Superior temporal gyrus (tissue), 1 donor: ENCODE measurements at regions not wholly inside any gene's neighbourhood (a gene's known extent, or its start where the extent isn't known, plus 50 kb on each side); places are given as distances from the start of the nearest gene placed in this dataset.
A peak's percentile ranks its signal among the peaks of the same experiment; 100 is the strongest.

Source experiments
- DNase-seq: peaks from one replicate; pipeline ENCODE4 v3.0.0-alpha.2; 2016; ENCODE audit errors: extremely low spot score

DNA sequence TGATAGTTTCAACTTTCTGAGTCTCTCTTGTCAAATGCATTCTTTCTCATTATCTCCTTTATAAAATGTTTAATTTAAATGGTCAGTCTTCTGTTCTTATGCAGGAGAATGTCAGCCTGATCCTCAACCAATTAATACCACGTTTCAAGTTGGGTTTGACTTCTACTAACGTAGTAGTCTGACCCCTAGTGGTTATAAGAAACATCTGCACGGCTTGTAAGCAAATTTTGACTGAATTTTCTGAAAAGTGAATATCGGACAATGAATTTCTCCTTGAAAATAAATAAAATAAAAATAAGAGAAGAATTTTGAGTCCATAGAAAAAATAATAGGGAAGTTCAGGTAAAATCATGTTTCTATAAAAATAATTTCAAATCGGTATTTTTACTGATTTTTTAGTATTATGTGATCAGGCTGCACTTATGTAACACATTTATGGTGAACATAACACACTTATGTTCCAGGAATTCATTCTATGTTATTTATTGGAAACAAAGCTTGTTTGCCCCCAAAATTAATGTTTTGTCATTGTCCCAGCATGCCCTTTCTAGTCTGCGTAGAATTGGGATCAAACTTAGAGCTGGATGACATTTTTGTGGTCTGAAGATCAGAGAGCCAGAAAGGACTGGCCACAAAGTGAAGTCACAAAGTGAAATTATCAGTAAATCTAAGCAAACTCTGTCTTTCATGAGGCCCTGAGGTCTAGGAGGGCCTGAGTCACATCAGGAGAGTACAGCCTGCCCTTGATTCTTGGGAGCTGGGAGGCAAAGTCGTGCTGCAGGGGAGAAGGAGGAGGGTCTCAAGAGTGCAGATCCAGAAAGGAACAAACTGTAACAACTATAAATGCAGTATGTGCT is 101.2 kb upstream of the STXBP6 start:
- peak; percentile 84 for DNase-seq

GRCh38 chr14:25150401-25150800 is 100.5 kb upstream of the STXBP6 start:
- no peak for DNase-seq

GRCh38 chr14:25140411-25140810 is 90.5 kb upstream of the STXBP6 start:
- DNase-seq, result peak; percentile 45

- DNase-seq, result no peak
Observed at GRCh38 chr14:25136811-25137210, 86.9 kb upstream of the STXBP6 start.

GRCh38 chr14:25134184-25134583 is 84.2 kb upstream of the STXBP6 start:
- no peak for DNase-seq

DNA sequence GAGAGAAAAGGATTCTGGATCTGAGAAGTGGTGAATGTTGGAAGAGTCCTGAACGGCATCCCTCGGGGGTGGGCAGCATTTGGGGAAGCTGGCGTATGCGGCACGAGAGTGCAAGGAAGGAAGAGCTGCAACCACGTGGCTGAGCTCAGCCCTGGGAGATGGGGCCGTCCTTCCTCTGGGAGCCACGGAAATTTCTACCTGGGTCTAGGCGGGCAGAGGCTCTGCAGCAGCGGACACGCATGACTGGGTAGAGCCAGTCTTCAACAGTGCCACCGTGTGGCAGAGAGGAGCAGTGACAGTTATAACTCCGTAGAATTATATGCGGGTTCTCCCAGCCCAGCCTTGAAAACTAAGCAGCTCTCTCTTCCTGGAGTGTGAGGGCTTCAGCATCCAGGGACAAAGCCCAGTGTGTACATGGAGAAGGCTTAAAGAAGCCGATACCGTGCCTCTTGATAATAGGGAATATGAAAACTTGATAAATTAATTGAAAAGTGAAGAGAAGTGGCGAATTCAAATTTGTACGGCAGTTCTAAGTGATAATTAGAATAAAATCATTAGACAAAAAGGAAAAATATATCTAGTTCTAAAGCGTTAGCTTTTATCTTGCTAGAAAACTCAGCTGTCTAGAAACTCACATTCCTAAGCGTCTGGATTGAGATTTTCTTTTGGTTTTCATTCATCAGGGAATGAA is 82.9 kb upstream of the STXBP6 start:
- DNase-seq, result peak; percentile 89

- no peak for DNase-seq
Observed at GRCh38 chr14:25132094-25132493, 82.1 kb upstream of the STXBP6 start.

- DNase-seq, result no peak
Observed at GRCh38 chr14:25122843-25123242, 72.9 kb upstream of the STXBP6 start.

- DNase-seq, result no peak
Observed at GRCh38 chr14:25122211-25122610, 72.3 kb upstream of the STXBP6 start.

DNA sequence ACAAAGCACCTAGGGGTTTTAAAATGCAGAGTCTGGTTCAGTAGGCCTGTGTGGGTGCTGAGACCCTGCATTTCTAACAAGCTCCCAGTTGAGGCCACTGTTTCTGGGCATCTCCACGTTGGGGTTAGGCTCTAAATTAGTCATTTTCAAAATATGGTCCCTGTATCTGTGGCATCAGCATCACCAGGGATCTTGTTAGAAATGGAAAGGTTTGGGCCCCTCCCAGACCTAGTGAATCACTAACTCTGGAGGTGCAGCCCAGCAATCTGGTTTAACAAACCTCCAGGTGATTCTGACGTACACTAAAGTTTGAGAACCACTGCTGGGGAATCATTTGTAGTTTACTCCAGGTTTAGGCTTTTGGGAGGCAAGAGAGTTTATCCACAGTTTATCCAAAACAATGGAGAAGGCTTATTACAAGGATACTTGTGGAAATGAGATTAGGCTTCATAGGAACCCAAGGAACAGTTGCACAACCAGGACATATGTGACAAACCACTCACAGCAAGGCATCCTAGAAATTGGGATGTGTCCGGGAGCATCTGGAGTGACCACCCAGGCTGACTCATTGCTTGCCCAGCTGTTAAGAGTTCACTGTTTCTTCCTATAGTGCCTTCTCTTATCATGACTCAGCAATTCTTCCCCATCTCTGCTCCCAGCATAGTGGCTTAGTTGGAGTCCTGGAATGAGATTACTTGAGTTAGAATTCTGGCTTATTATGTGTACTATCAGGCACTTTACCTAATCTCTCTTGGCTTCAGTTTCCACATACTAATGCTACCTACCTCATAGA is 71.6 kb upstream of the STXBP6 start:
- no peak for DNase-seq

DNA sequence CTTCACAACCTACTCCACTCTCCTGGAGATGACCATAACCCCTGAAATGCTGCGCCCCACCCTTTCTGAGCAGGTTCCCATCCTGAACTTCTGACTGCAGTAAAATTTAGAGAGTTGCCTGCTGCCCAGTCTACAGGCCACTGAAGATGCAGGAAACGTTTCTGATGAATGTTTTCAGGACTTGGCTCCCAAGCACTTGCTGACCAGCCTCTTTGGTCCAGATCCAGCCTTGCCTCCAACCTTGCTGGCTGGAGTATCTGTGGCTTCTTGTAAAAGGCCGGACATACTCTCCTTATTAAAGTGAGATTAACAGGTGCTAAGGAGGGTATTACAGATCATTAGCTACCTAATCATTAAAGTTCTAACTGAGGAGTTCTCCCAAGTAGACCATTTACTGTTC is 70.3 kb upstream of the STXBP6 start:
- no peak for DNase-seq

GRCh38 chr14:25118671-25119070 is 68.7 kb upstream of the STXBP6 start:
- DNase-seq, result peak; percentile 32

DNA sequence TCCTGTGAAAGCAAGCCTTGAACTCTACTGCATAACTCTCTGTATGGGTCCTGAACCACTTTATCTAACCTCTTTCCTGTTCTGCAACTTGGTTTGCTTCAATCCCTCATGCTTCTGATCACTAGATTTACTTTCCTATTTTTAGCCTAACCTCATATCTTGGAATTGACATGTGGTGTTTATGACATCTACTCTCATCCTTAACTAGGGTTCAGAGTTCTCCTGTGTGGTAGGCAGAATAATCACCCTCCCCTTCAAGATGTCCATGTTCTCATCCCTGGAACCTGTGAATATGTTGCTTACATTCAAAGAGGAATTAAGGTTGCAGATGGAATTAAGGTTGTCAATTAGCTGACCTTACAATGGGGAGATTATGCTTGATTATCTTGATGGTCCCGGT is 67.4 kb upstream of the STXBP6 start:
- DNase-seq, result no peak

GRCh38 chr14:25116607-25117006 is 66.7 kb upstream of the STXBP6 start:
- DNase-seq, result no peak

GRCh38 chr14:25113394-25113793 is 63.4 kb upstream of the STXBP6 start:
- DNase-seq, result no peak

- DNase-seq, result peak; percentile 84
Observed at GRCh38 chr14:25111061-25111601, 61.2 kb upstream of the STXBP6 start.

DNA sequence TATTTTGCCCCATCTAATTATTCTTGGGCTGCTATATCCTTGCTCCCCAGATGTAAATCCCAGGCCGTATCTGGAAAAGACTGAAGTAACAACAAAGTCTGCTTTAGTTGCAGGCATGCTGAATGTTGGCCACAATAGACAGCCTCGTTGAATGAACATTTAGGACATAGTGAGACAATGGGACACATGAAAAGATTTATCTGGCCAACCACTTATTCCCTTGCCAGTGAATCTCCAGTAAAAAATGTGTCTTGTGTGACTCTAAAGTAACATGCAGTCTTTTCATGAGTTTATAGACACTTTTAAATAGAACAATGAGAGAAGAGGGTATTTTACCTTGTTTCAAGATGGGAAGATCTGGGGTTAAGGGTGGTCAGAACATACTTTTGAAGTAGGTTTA is 60.2 kb upstream of the STXBP6 start:
- peak; percentile 28 for DNase-seq

DNA sequence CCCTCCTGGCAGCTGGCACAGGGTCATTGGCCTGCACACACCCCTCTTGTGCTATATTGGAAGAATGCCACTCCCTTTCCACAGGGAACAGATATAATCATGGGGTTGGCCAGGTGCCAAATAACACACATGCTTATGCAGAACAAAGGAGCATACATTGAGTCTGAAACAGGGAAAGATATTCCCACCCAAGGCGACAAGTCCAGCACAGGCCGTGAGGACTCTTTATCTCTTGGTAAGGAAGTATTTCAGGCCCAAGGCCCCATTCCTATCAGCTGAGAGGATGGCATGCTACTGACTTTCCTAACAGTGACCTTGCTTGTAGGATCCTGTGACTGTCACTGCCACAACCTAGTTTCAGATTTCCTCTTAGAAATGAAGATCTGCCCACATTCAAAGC is 59.0 kb upstream of the STXBP6 start:
- no peak for DNase-seq

GRCh38 chr14:25108291-25108690 is 58.3 kb upstream of the STXBP6 start:
- DNase-seq, result no peak

- no peak for DNase-seq
Observed at GRCh38 chr14:25103820-25104219, 53.9 kb upstream of the STXBP6 start.

GRCh38 chr14:25103271-25103670 is 53.3 kb upstream of the STXBP6 start:
- DNase-seq, result no peak

- no peak for DNase-seq
Observed at GRCh38 chr14:25102788-25103187, 52.8 kb upstream of the STXBP6 start.
